CD4-positive, alpha-beta T cell treated with Interleukin-6 for 4 hours (primary cell): ENCODE measurements at regions not wholly inside any gene's neighbourhood (a gene's known extent, or its start where the extent isn't known, plus 50 kb on each side); places are given as distances from the start of the nearest gene placed in this dataset.

ENCODE experiments used
- DNase-seq: peaks from one replicate; pipeline ENCODE4 v3.0.0-alpha.2; 2020; ENCODE audit warnings: mixed read lengths

DNA sequence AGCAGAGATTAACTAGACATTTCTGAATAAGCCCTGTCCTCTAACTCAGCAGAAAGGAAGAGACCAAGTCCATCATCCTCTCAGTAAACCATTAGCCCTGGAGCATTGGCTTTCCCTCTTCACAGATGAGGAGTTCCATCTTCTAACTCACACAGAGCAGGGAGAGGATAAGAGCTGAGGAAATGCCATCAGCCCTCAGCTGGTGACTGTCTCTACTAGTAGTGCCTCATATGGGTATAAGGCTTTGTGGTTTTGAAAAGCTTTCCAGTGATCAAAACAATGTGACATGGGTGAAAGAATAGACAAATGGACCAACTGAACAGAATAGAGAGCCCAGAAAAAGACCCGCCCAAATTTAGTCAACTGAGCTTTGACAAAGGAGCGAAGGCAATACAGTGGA is 197.2 kb upstream of the NUDT4 start:
- DNase-seq, result no peak

DNA sequence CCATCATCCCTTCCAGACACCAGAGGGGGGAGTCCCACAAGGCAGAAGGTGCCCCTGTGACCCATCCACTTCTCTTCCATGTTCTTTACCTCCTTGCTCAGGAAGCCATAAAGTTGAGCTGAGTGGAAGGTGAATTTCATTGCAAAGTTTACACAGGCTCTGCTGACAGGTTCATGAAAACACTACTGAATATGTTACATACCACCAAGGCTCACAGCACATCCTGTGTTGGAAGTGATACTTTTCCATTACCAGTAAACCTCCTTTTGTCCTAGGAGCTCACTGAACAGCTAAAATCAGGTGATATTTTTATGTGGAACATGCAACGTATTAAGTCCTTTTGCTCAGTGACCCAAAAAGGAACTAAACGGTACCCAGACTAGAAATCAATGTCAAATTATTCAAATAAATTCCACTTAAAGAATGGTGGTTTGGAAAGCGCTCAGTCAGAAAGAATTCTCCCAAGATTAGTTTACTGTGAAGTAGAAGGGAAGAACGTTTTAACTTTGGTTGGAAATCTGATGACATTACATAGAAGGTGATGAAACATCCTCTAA is 196.2 kb upstream of the NUDT4 start:
- DNase-seq, result no peak

DNA sequence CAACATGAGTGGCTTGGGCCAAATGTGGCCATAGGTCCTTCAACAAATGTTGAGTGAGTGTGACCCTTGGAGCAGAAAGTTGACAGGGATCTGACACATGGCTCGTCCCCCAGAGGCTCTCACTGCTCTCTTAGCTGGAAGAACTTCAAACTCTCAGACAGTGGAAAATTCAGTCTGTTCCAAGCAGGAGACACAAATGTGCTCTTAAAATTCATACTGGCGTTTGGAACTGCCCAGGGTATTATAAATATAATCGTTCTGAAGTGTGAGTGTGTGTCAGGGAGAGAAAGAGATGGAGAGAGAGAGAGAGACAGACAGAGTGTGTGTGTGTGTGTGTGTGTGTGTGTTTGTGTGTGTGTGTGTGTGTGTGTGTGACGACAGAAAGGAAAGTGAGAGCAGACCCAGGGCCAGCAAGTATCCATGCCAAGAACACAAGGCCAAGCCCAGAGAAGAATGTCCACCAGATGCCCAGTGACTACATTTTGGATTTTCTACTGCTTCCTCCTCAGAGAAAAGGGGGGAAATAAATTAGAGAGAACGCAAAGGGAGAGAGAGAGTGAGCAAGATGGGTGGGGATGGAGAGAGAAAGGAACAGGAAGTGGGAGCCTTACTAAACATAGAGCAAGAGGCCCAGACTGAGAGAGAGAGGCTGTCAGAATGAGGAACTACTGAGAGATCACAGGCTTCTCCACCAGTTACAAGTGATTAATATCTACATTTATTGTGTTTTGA is 193.6 kb upstream of the NUDT4 start:
- DNase-seq, result no peak

DNA sequence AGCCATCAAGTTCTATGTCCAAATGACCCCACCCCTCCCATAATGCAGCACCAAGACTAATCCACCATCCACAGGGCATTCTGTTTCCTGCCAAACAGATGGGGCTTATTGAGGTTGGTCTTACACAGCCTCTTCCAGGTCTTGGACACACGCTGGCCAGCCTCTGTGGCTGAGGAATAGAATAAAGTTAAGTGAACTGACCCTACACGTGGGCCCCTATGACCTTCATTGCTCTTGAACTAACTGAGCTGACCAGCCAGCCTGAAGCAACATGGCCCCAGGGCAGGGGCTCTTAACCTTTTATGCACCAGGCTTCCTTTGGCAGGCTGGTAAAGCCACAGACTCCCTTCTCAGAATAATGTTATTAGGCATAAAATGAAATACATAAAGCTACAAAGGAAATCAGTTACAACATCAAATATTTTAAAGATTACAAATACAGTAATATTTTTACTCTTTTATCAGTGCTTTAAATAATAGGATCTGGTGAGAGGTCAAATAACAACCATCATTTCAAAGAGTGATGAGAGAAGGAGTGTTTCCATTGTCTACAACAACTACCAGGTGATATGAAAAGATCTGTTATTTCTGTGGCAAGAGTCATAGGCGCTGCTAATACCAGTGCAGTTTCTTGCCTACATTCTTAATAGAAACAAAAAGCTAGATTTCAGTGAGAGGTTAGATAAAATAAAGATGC is 192.9 kb upstream of the NUDT4 start:
- no peak for DNase-seq

DNA sequence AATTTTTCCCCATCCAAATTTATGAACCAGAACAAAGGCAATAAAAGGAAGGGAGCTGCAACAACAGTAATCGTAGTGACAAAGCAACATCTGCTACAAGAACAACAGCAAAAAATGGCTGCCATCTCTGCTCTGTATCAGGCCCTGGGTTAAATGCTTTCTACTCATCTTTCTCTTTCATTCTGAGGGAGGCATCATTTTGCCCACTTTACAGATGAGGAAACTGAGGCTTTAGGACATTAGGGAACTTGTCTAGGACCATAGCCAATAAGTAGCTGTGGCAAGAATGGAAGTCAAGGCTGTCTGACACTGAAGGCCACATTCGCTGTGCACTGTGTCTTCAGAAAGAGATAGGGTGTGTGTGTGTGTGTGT is 192.4 kb upstream of the NUDT4 start:
- no peak for DNase-seq

DNA sequence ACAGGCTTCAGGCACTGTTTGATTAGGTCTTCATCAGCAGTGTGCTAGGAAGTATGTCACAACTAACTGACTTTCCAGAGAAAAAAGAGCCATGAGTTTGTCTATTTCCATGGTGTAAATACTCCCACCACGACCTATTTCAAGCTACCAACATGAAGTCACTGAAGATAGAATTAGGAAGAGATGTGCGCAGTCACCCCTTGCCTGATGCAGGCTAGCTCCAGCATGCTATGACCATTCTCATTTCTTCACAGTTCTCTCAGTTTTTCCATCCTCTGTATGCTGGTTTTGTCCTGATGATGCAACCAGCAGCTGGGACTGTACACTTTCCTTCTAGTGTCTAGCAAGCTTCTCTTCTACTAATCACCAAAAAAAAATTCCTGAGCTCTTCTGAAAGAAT is 191.6 kb upstream of the NUDT4 start:
- DNase-seq, result no peak

DNA sequence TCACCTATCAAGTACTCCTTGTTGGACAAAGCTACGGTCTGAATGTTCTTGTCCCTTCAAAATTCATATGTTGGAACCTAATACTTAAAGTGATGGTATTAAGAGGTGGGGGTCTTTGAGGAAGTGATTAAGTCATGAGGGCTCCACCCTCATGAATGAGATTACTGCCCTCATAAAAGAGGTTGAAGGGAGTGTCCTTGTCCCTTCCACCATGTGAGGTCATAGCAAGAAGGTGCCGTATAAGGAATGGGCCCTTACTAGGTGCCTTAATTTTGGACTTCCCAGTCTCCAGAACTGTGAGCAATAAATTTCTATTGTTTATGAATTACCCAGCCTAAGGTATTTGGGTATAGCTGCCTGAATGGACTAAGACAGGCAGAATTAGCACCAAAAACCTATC is 191.1 kb upstream of the NUDT4 start:
- DNase-seq, result no peak

DNA sequence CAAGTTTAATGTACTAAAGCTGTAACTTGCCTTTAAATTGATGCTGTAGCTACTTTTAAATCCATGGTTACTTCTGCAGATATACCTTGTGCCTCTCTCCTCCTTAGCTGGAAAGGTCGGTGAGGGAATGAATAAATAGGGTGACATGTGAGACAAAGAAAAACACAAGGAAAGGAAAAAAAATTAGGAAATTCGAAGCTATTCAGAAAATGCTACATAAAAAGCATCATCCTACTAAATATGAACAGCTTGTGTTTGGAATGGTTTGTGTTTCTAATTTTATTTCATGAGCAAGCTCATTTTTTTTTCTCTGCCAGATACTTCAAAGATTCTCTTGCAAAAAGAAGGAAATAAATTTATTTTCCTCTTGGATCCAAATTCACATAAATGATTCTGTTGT is 186.3 kb upstream of the NUDT4 start:
- no peak for DNase-seq

DNA sequence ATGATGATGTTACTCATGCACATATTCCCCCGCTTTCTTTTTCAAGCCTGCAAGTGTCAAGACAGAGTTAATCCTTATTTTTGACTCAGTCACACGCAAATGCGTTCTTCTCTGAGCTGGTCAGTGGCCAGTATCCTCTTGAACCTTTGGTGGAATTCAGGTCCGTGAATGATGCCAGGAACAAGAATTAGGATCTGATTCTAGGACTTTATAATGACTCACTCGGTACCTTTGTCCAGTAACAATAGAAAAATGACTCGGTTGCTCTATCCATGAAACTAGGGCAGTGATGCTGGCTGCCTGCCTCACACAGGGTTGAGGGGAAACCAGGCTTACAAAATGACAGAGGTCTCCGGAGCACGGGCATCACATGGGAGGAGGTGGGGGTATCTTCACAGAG is 185.8 kb upstream of the NUDT4 start:
- DNase-seq, result no peak

DNA sequence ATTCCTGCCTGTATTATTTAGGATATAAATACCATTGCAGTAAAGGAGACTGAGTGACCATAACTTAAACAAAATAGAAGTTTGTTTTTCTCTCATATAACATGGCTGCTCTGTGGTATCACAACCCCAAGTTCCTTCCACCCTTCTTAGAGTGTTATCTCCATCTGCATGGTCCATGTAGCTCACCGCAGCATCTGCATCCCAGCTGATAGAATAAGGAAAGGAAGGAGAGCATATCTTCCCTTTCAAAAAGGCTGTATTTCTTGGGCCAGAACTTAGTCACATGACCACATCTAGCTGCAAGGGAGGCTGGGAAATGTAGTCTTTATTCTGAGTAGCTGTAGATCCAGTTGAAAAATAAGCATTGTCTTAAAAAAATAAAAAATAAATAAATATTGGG is 184.8 kb upstream of the NUDT4 start:
- no peak for DNase-seq

DNA sequence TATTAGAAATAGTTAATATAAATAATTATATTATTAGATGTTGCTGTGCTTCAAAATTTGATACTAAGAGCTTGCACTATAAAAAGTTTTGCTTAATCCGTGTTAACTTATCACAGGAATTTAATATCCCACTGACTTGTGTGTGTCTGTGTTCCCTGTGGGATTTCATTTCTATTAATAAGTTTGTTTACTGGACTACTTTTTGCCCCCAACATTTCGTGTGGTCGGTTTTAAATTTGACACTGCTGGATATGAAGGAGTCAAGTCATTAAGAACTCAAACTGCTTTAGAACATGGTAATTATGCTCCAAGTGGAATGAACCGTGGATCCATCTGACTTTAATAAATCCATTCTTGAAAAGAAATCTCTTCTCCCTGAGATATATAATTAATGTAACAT is 182.2 kb upstream of the NUDT4 start:
- DNase-seq, result no peak

DNA sequence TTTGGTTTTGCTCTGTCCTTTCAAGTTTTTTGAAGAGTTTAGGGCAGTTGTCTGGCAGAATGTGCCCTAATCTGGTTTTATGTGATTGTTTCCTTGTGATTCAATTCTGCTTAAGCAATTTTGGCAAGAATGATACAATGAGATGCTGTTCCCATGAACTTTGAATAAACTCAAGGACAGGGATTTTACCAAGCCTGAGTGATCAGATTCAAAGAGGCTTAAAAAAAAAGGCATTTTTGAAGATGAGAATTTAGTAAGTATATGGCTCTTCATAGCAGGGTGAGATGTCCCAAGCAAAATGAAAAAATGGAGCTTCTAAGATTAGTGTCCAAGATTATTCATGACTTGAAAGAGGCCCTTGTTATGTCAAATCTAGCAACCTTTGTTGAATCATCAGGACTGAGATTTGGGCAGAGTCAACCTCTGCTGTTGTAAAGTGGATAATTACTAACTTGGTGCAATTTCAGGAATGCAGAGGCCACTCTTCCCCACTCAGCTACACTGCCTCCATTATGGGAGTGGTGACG is 180.6 kb upstream of the NUDT4 start:
- no peak for DNase-seq

DNA sequence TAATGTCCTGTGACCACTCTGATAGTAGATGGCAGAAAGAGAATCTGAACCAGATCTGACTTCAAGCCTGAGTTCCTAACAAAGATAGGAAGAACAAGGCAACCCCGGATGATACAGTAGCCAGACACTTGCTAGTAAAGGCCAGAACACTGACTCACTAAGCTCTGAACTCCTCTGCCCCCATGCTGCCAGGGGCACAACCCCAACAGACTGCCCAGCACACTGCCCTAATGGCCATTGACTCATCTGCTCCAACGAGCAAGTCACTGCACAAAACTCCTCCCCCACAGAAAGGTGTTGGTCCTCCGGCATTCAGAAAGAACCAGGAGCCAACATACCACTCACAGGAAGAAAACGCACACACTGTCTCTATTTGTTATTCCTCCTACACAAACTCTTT is 179.6 kb upstream of the NUDT4 start:
- DNase-seq, result no peak

DNA sequence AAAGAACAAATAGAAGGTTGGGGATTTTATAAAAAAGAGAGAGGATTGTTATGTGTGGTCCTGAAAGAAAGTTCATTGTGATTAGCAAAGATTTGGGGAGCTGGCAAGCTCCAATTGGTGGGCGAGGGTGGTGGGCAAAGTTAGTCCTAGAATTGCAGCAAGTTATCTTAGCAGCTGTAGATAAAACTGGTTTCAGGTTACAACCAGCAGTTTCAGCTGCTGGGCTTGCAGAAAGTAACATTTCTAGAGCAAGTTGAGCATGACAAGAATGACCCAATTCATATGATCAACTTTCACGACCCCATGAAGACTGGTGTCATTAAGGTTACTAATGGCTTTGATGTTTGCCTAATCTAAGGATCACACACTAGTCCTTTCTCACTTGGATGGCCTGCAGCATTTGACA is 177.9 kb upstream of the NUDT4 start:
- no peak for DNase-seq

DNA sequence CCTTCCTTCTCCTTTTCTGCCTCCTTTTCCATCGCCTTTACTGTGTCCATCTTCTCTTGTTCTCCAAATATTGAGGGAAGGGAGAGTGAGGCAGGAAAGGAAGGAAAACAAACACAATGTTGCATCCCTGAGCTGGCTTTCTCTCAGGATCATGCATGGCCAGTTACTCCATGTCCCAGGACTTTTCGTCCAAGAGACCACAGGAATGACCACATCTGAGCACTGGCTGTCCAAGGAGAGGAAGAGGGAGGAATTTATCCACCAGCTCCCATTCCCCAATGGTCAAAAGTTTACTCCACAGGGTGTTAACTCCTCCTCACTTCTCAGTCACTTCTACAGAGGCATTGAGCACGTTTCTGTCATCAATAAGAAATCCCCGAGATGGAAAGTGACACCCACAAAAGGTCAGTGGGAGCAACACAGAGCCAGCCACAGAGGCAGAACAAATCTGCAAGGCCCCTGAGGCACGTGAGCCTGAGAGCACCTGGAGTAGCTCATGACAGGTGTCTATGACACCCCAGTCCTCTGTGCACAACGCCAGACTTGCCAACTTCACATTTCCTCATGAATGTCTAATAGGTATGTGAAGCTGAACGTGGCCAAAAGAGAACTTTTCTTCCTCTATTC is 177.3 kb upstream of the NUDT4 start:
- DNase-seq, result no peak

DNA sequence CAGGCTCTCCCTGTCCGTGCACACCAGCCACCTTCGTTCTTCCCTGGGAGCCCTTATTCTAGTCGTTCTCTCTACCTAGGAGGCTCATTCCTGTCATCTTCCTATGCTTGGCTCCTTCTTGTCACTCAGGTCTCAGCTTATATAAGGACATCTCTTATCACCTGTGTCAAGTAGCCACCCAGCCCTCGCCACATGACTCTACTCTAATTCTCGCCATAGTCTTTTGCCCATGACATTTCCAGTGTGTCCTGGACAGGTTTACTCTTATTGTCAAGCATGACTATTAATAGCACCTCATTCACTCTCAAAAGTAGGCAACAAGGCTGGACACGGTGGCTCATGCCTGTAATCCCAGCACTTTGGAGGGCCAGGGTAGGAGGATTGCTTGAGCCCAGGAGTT is 175.7 kb upstream of the NUDT4 start:
- no peak for DNase-seq

DNA sequence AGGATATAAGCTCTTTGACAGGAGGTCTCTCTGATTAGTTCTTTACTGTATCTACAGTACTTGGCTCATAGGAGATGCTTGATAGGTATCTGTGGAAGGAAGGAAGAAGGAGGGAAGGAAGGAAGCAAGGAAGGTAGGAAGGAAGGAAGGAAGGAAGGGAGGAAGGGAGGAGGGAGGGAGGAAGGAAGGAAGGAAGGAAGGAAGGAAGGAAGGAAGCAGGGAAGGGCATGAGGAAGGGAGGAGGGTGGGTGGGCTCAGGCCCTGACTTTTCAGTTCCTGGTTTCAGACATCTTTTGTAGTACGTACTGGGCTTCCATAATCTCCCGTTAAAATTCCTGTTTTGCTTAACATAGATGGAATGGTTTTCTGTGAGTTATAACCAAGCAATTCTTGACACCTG is 175.0 kb upstream of the NUDT4 start:
- DNase-seq, result no peak

DNA sequence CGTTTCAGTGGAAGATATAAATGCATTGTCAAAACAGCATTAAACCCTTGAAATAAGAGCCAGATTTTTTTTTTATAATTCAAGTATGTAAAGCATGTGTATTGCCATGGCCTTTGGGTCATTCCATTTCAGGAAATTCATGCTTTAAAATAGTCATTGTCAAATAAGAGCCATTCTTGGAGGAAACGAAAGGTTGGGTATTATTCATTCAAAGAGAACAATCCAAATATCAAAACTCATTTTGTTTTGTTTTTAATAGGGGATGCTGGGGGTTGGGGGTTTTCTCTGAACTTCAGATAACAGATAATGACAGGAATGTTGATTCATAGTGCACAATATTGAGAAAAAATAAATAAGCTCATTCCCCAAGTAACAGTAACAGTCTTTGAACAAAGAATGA is 174.4 kb upstream of the NUDT4 start:
- no peak for DNase-seq

DNA sequence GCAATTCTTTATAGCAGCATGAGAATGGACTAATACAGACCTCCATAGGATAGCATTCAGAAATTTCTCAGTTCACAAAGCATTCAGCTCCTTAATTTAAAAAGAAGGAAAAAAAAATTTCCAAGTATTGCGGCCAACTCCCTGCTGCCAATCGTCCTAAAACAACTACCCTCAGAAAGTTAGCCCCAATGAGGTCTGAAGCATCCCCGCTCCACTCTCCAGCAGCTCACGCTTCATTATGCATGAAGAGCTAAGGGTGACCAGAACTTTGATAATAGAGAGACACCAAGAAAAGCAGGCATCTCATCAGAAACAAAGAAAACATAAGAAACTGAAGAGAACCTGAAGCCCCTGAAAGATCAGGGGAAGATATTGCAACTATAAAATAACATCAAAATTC is 172.8 kb upstream of the NUDT4 start:
- no peak for DNase-seq

DNA sequence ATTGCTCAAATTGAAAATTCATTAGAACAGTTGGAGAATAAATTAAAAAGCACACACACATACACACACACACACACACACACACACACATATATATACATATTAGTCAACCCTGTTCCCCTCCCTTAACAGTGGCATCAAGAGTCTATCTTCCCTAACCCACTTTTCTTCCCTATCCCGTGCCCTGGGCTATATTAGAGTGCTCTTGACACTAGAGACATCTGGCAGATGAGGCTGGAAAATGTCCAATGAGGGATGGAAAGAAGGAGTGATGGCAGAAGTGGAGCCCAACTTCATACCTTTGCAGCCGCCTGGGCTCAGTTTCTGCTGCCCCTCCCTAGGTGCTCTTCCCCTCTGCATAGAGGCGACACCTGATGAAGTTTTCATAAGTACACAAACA is 172.4 kb upstream of the NUDT4 start:
- no peak for DNase-seq

DNA sequence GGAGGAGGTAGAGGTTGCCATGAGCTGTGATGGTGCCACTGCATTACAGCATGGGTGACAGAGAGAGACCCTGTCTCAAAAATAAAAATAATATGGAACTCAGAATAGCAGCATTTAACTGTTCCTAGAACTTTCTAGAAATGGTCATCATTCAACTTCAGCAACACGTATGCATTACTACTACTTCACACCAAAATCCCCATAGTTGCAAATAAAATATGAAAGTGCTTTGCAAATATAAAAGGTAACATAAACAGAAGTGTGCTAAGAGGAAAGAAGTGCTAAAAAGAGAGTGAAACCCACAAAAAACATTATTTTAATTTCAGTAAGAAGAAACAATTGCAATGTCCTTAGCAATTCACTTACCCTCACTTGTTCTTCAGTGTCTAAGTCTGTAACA is 169.7 kb upstream of the NUDT4 start:
- DNase-seq, result no peak

DNA sequence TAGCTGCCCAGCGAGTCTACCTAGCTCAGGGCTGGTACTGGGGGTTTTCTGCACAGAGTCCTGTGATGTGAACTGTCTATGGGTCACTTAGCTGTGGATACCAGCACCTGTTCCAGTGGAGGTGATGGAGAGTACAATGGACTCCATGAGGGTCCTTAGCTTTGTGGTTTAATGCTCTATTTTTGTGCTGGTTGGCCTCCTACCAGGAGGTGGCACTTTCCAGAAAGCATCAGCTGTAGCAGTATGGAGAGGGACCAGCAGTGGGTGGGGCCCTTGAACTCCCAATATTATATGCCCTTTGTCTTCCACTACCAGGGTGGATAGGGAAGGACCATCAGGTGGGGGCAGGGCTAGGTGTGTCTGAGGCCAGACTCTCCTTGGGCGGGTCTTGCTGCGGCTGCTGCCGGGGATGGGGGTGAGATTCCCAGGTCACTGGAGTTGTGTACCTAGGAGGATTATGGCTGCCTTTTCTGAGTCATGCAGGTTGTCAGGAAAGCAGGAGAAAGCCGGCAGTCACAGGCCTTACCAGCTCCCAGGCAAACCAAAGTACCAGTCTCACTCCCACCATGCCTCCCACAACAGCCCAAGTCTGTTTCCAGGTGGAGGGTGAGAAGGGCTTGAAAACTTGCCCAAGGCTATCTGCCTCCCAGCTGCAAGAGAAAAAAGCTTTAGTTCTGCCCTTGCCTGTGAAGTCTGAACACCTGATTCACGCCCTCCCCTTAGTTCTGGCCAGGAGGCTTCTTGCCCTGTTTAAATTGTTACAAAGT is 163.0 kb upstream of the NUDT4 start:
- no peak for DNase-seq

DNA sequence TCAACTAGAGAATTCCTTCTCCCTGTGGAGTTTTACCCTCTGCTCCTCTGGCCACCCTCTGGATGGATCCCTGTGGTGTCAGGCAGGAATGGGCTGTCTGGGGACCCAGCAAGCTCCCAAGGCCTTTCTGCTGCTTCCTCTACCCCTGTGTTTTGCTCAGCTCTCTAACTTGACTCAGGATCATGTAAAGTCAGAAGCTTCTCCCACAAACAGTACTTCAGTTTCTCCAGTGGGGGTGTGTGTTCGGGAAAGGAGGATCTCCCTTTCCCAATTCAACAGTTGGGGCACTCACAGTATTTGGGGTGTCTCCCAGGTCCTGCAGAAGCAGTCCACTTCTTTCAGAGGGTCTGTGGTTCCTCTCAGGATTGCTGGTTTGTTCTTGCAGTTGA is 162.4 kb upstream of the NUDT4 start:
- no peak for DNase-seq
